BLaER1 (cell line): ENCODE measurements at regions not wholly inside any gene's neighbourhood (a gene's known extent, or its start where the extent isn't known, plus 50 kb on each side); places are given as distances from the start of the nearest gene placed in this dataset.

Source experiments
- H3K27ac ChIP-seq: shearing (Covaris generic); formaldehyde crosslinking; 2 replicates; pipeline ENCODE4 v1.8.1; 2022
- H3K27me3 ChIP-seq: shearing (Covaris generic); formaldehyde crosslinking; 2 replicates; pipeline ENCODE4 v1.8.1; 2022
- H3K36me3 ChIP-seq: shearing (Covaris generic); formaldehyde crosslinking; 2 replicates; pipeline ENCODE4 v1.8.1; 2022
- H3K4me1 ChIP-seq: shearing (Covaris generic); formaldehyde crosslinking; 2 replicates; pipeline ENCODE4 v1.8.1; 2022
- H3K4me2 ChIP-seq: shearing (Covaris generic); formaldehyde crosslinking; 2 replicates; pipeline ENCODE4 v1.8.1; 2022
- H3K4me3 ChIP-seq: shearing (Covaris generic); formaldehyde crosslinking; 2 replicates; pipeline ENCODE4 v1.8.1; 2022
- H3K9ac ChIP-seq: shearing (Covaris generic); formaldehyde crosslinking; 2 replicates; pipeline ENCODE4 v1.8.1; 2022
- H3K9me3 ChIP-seq: shearing (Covaris generic); formaldehyde crosslinking; 2 replicates; pipeline ENCODE4 v1.8.1; 2022
- H4K20me1 ChIP-seq: shearing (Covaris generic); formaldehyde crosslinking; 2 replicates; pipeline ENCODE4 v1.8.1; 2022
- Cebpa-rat ChIP-seq: shearing (Covaris generic); IDR thresholded peaks from 2 replicates; pipeline ENCODE4 v1.8.1; 2022

GRCh38 chr11:11701070-11701469 is 79.3 kb upstream of the GALNT18 start:
- Histone ChIP-seq H3K9me3 (no peaks in the 10 kb centered on the region), H4K20me1 (no peaks in the 10 kb centered on the region), H3K4me3 (no peak overlapping the region), H3K36me3 (no peaks in the 10 kb centered on the region), H3K4me2 (0 out of 2 replicates have a peak overlapping the region, but pooled peaks have one; percentile 31), H3K27ac (no peak overlapping the region), H3K9ac (no peak overlapping the region), H3K27me3 (no peaks in the 10 kb centered on the region), H3K4me1 (peaks cover 20% of the 10 kb centered on the region)
- no peak for TF ChIP-seq Cebpa-rat

- H3K4me2 ChIP-seq = no peak overlapping the region
- no peaks in the 10 kb centered on the region for H4K20me1 ChIP-seq
- H3K27me3 ChIP-seq = no peaks in the 10 kb centered on the region
- H3K4me1 ChIP-seq = peaks cover 20% of the 10 kb centered on the region
- H3K4me3 ChIP-seq = no peak overlapping the region
- H3K27ac ChIP-seq = no peak overlapping the region
- no peaks in the 10 kb centered on the region for H3K36me3 ChIP-seq
- no peak for TF ChIP-seq Cebpa-rat
- no peaks in the 10 kb centered on the region for H3K9me3 ChIP-seq
- H3K9ac ChIP-seq = no peak overlapping the region
These were observed 76.0 kb upstream of the GALNT18 start for GRCh38 chr11:11697796-11698195.

GRCh38 chr11:11691296-11692151 is 69.7 kb upstream of the GALNT18 start:
- Histone ChIP-seq H3K4me2 (no peak overlapping the region), H3K36me3 (no peaks in the 10 kb centered on the region), H3K4me3 (no peak overlapping the region), H3K27ac (no peak overlapping the region), H3K4me1 (no peaks in the 10 kb centered on the region), H3K9ac (no peak overlapping the region), H3K27me3 (no peaks in the 10 kb centered on the region), H4K20me1 (no peaks in the 10 kb centered on the region), H3K9me3 (no peaks in the 10 kb centered on the region)
- TF ChIP-seq Cebpa-rat = no peak

- no peak overlapping the region for H3K4me2 ChIP-seq
- no peak overlapping the region for H3K4me3 ChIP-seq
- no peaks in the 10 kb centered on the region for H4K20me1 ChIP-seq
- no peaks in the 10 kb centered on the region for H3K36me3 ChIP-seq
- no peaks in the 10 kb centered on the region for H3K4me1 ChIP-seq
- no peaks in the 10 kb centered on the region for H3K27me3 ChIP-seq
- no peak for TF ChIP-seq Cebpa-rat
- 0 out of 2 replicates have a peak, but pooled peaks cover 4% of the 10 kb centered on the region for H3K9me3 ChIP-seq
- no peak overlapping the region for H3K9ac ChIP-seq
- H3K27ac ChIP-seq = no peak overlapping the region
These were observed 59.7 kb upstream of the GALNT18 start for GRCh38 chr11:11681536-11681935.

- H3K27ac ChIP-seq = no peak overlapping the region
- no peaks in the 10 kb centered on the region for H3K9me3 ChIP-seq
- H3K4me1 ChIP-seq = no peaks in the 10 kb centered on the region
- H3K27me3 ChIP-seq = no peaks in the 10 kb centered on the region
- H3K36me3 ChIP-seq = no peaks in the 10 kb centered on the region
- no peaks in the 10 kb centered on the region for H4K20me1 ChIP-seq
- no peak overlapping the region for H3K4me2 ChIP-seq
- no peak for TF ChIP-seq Cebpa-rat
- H3K4me3 ChIP-seq = no peak overlapping the region
- H3K9ac ChIP-seq = no peak overlapping the region
These were observed 56.0 kb upstream of the GALNT18 start for GRCh38 chr11:11677672-11678356.

GRCh38 chr11:11675671-11676181 is 53.9 kb upstream of the GALNT18 start:
- Histone ChIP-seq H3K36me3 (no peaks in the 10 kb centered on the region), H3K4me2 (no peak overlapping the region), H4K20me1 (no peaks in the 10 kb centered on the region), H3K27me3 (no peaks in the 10 kb centered on the region), H3K4me1 (no peaks in the 10 kb centered on the region), H3K9ac (no peak overlapping the region), H3K4me3 (no peak overlapping the region), H3K9me3 (no peaks in the 10 kb centered on the region), H3K27ac (no peak overlapping the region)
- TF ChIP-seq Cebpa-rat = no peak

DNA sequence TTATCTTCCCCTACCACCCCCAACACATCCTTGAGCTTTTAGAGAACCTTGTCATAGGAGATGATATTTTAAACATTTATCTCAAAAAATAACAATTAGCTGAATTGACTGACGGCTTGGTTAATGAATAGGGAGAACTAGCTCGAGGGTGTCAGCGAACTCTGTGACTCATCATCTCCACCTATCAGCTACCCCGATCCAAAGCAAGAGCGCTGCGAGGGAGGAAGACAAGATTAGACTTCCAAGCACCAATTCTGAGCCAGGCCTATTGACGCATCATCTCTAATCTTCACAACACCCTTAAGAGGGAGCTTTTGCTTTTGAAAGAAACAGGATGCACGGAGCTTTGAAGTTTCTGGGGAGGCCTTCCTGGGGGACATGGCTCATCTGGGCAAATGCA is 51.0 kb upstream of the GALNT18 start:
- TF ChIP-seq Cebpa-rat = no peak
- H3K27me3 ChIP-seq = no peaks in the 10 kb centered on the region
- no peak overlapping the region for H3K9ac ChIP-seq
- H3K4me2 ChIP-seq = no peak overlapping the region
- H3K4me1 ChIP-seq = no peaks in the 10 kb centered on the region
- no peaks in the 10 kb centered on the region for H3K36me3 ChIP-seq
- H3K27ac ChIP-seq = no peak overlapping the region
- no peak overlapping the region for H3K4me3 ChIP-seq
- no peaks in the 10 kb centered on the region for H4K20me1 ChIP-seq
- no peaks in the 10 kb centered on the region for H3K9me3 ChIP-seq

DNA sequence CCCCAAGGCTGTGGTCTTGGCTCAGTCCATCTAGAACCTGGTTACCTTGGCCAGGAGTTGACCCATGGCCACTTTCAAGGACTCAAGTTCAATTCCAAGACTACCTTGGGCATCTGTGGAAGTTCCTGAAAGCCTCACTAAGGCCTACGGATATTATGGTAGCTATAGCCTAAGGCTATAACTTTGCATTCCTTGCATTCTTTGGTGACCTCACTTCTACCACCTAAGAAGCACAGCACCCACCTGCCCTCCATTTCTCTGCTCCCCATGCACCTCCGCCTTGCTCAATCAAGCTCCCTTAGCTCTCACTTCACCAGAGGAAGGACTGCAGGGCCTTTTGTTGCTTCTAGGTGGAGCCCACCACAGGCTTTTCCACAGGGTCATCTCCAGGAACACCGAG is 50.3 kb upstream of the GALNT18 start:
- Histone ChIP-seq H3K9me3 (no peaks in the 10 kb centered on the region), H3K36me3 (no peaks in the 10 kb centered on the region), H3K4me1 (no peaks in the 10 kb centered on the region), H3K27ac (no peak overlapping the region), H4K20me1 (no peaks in the 10 kb centered on the region), H3K9ac (no peak overlapping the region), H3K27me3 (no peaks in the 10 kb centered on the region), H3K4me2 (no peak overlapping the region), H3K4me3 (no peak overlapping the region)
- no peak for TF ChIP-seq Cebpa-rat
